HPDE6-E6E7 (cell line): ENCODE measurements at regions not wholly inside any gene's neighbourhood (a gene's known extent, or its start where the extent isn't known, plus 50 kb on each side); places are given as distances from the start of the nearest gene placed in this dataset.
"Not testable (repeated sequence)": the region's sequence is repeated elsewhere in the genome, so short reads cannot be mapped to it uniquely, and the experiment has no call there.

Source experiments
- DNase-seq: peaks from one replicate; pipeline ENCODE4 v3.0.0; 2011; ENCODE audit warnings: missing footprints; ENCODE audit errors: extremely low spot score

GRCh38 chr3:25945836-25946235 is 155.9 kb downstream of the OXSM start:
- DNase-seq = no peak

- no peak for DNase-seq
These were observed 162.2 kb downstream of the OXSM start for GRCh38 chr3:25952133-25952532.

GRCh38 chr3:25957026-25957425 is 167.1 kb downstream of the OXSM start:
- DNase-seq = no peak

- DNase-seq = no peak
These were observed 170.9 kb downstream of the OXSM start for GRCh38 chr3:25960776-25961175.

GRCh38 chr3:25962255-25962654 is 172.4 kb downstream of the OXSM start:
- peak; percentile 0 for DNase-seq

- no peak for DNase-seq
These were observed 174.3 kb downstream of the OXSM start for GRCh38 chr3:25964141-25964540.

- DNase-seq = no peak
These were observed 177.5 kb downstream of the OXSM start for GRCh38 chr3:25967385-25967784.

- no peak for DNase-seq
These were observed 181.8 kb downstream of the OXSM start for GRCh38 chr3:25971736-25972135.

- no peak for DNase-seq
These were observed 183.2 kb downstream of the OXSM start for GRCh38 chr3:25973122-25973521.

GRCh38 chr3:25982756-25983155 is 192.9 kb downstream of the OXSM start:
- DNase-seq = no peak

- no peak for DNase-seq
These were observed 195.7 kb downstream of the OXSM start for GRCh38 chr3:25985621-25986020.

GRCh38 chr3:25992606-25993005 is 202.7 kb downstream of the OXSM start:
- DNase-seq = no peak

GRCh38 chr3:26004172-26004571 is 214.3 kb downstream of the OXSM start:
- DNase-seq = no peak

GRCh38 chr3:26011276-26011675 is 221.4 kb downstream of the OXSM start:
- DNase-seq = no peak

- DNase-seq = no peak
These were observed 222.4 kb downstream of the OXSM start for GRCh38 chr3:26012241-26012745.

- DNase-seq = no peak
These were observed 225.9 kb downstream of the OXSM start for GRCh38 chr3:26015752-26016151.

- no peak for DNase-seq
These were observed 229.0 kb downstream of the OXSM start for GRCh38 chr3:26018889-26019288.

GRCh38 chr3:26024206-26024605 is 234.3 kb downstream of the OXSM start:
- DNase-seq = not testable (repeated sequence)

GRCh38 chr3:26029321-26029720 is 239.4 kb downstream of the OXSM start:
- no peak for DNase-seq

- DNase-seq = not testable (repeated sequence)
These were observed 252.2 kb downstream of the OXSM start for GRCh38 chr3:26042126-26042525.

GRCh38 chr3:26049951-26050350 is 260.1 kb downstream of the OXSM start:
- no peak for DNase-seq

- no peak for DNase-seq
These were observed 260.9 kb downstream of the OXSM start for GRCh38 chr3:26050776-26051175.

- no peak for DNase-seq
These were observed 269.0 kb downstream of the OXSM start for GRCh38 chr3:26058901-26059321.

- DNase-seq = no peak
These were observed 272.1 kb downstream of the OXSM start for GRCh38 chr3:26061947-26062346.
